SW480 (cell line): ENCODE measurements at regions not wholly inside any gene's neighbourhood (a gene's known extent, or its start where the extent isn't known, plus 50 kb on each side); places are given as distances from the start of the nearest gene placed in this dataset.
"Not testable (repeated sequence)": the region's sequence is repeated elsewhere in the genome, so short reads cannot be mapped to it uniquely, and the experiment has no call there.

Source experiments
- DNase-seq: peaks from one replicate; pipeline ENCODE4 v3.0.0-alpha.2; 2016; ENCODE audit warnings: low spot score

GRCh38 chr3:95271395-95271794, 1208.5 kb downstream of the NSUN3 start:
- no peak for DNase-seq

- no peak for DNase-seq
These were observed 1209.3 kb downstream of the NSUN3 start for GRCh38 chr3:95272166-95272565.

GRCh38 chr3:95272781-95273180, 1209.9 kb downstream of the NSUN3 start:
- DNase-seq, result no peak

- DNase-seq, result no peak
These were observed 1214.8 kb downstream of the NSUN3 start for GRCh38 chr3:95277613-95278012.

GRCh38 chr3:95280711-95281352, 1218.0 kb downstream of the NSUN3 start:
- DNase-seq, result no peak

- no peak for DNase-seq
These were observed 1226.4 kb downstream of the NSUN3 start for GRCh38 chr3:95289295-95289694.

GRCh38 chr3:95297581-95297980, 1234.7 kb downstream of the NSUN3 start:
- DNase-seq, result no peak

- no peak for DNase-seq
These were observed 1239.2 kb downstream of the NSUN3 start for GRCh38 chr3:95302044-95302443.

GRCh38 chr3:95310560-95310959, 1247.7 kb downstream of the NSUN3 start:
- DNase-seq, result no peak

- DNase-seq, result no peak
These were observed 1248.4 kb downstream of the NSUN3 start for GRCh38 chr3:95311272-95311671.

- DNase-seq, result no peak
These were observed 1249.8 kb downstream of the NSUN3 start for GRCh38 chr3:95312650-95313049.

- DNase-seq, result peak; percentile 46
These were observed 1257.1 kb downstream of the NSUN3 start for GRCh38 chr3:95319921-95320494.

GRCh38 chr3:95327478-95327877, 1264.6 kb downstream of the NSUN3 start:
- DNase-seq, result no peak

GRCh38 chr3:95333826-95334225, 1271.0 kb downstream of the NSUN3 start:
- DNase-seq, result no peak

- no peak for DNase-seq
These were observed 1271.6 kb downstream of the NSUN3 start for GRCh38 chr3:95334461-95334860.

- DNase-seq, result no peak
These were observed 1272.7 kb downstream of the NSUN3 start for GRCh38 chr3:95335517-95335916.

- DNase-seq, result no peak
These were observed 1275.6 kb downstream of the NSUN3 start for GRCh38 chr3:95338446-95338845.

GRCh38 chr3:95341314-95341713, 1278.5 kb downstream of the NSUN3 start:
- no peak for DNase-seq

- DNase-seq, result no peak
These were observed 1280.4 kb downstream of the NSUN3 start for GRCh38 chr3:95343228-95343627.

- DNase-seq, result no peak
These were observed 1280.9 kb downstream of the NSUN3 start for GRCh38 chr3:95343767-95344166.

GRCh38 chr3:95347936-95348335, 1285.1 kb downstream of the NSUN3 start:
- not testable (repeated sequence) for DNase-seq

GRCh38 chr3:95348879-95349278, 1286.0 kb downstream of the NSUN3 start:
- DNase-seq, result no peak

GRCh38 chr3:95350049-95350448, 1287.2 kb downstream of the NSUN3 start:
- DNase-seq, result no peak

- DNase-seq, result no peak
These were observed 1288.3 kb downstream of the NSUN3 start for GRCh38 chr3:95351158-95351557.
